ENCODE measurements at regions not wholly inside any gene's neighbourhood (a gene's known extent, or its start where the extent isn't known, plus 50 kb on each side); places are given as distances from the start of the nearest gene placed in this dataset.

- Mint-ChIP-seq H3K27me3 (ENCODE audit: unreplicated experiment) (peaks cover 86% of the 10 kb centered on the region), H3K36me3 (ENCODE audit: insufficient read depth, unreplicated experiment) (no peaks in the 10 kb centered on the region), H3K27ac (ENCODE audit: unreplicated experiment) (no peak overlapping the region), H3K4me3 (ENCODE audit: low read depth, unreplicated experiment) (no peak overlapping the region), H3K4me1 (ENCODE audit: low read depth, unreplicated experiment) (no peaks in the 10 kb centered on the region), H3K9me3 (ENCODE audit: low read depth, unreplicated experiment) (no peaks in the 10 kb centered on the region)
- CTCF ChIA-PET = no interaction called here
- DNase-seq = no peak
- TF ChIP-seq CTCF (IDR thresholded peaks at IDR 0.05; ENCODE audit: unreplicated experiment) = no peak
- BruUV-seq (replicated peaks) = no TSS peak
- intact Hi-C loops (cut with micrococcal nuclease; ENCODE audit: unreplicated experiment) = no loop called here
Observed at GRCh38 chr11:123364080-123364479, 66.0 kb upstream of the GRAMD1B start.

- Mint-ChIP-seq H3K27me3 (ENCODE audit: unreplicated experiment) (peaks cover 84% of the 10 kb centered on the region), H3K36me3 (ENCODE audit: insufficient read depth, unreplicated experiment) (no peaks in the 10 kb centered on the region), H3K4me1 (ENCODE audit: low read depth, unreplicated experiment) (no peaks in the 10 kb centered on the region), H3K27ac (ENCODE audit: unreplicated experiment) (no peak overlapping the region), H3K9me3 (ENCODE audit: low read depth, unreplicated experiment) (no peaks in the 10 kb centered on the region), H3K4me3 (ENCODE audit: low read depth, unreplicated experiment) (no peak overlapping the region)
- TF ChIP-seq CTCF (IDR thresholded peaks at IDR 0.05; ENCODE audit: unreplicated experiment) = no peak
- intact Hi-C loops (cut with micrococcal nuclease; ENCODE audit: unreplicated experiment) = no loop called here
- CTCF ChIA-PET = no interaction called here
- DNase-seq = no peak
- no TSS peak for BruUV-seq (replicated peaks)
Observed at GRCh38 chr11:123363556-123363955, 66.5 kb upstream of the GRAMD1B start.

GRCh38 chr11:123362941-123363340 is 67.1 kb upstream of the GRAMD1B start:
- Mint-ChIP-seq H3K4me1 (ENCODE audit: low read depth, unreplicated experiment) (no peaks in the 10 kb centered on the region), H3K27me3 (ENCODE audit: unreplicated experiment) (peaks cover 84% of the 10 kb centered on the region), H3K27ac (ENCODE audit: unreplicated experiment) (no peak overlapping the region), H3K4me3 (ENCODE audit: low read depth, unreplicated experiment) (no peak overlapping the region), H3K36me3 (ENCODE audit: insufficient read depth, unreplicated experiment) (no peaks in the 10 kb centered on the region), H3K9me3 (ENCODE audit: low read depth, unreplicated experiment) (no peaks in the 10 kb centered on the region)
- no TSS peak for BruUV-seq (replicated peaks)
- DNase-seq = no peak
- CTCF ChIA-PET = no interaction called here
- no peak for TF ChIP-seq CTCF (IDR thresholded peaks at IDR 0.05; ENCODE audit: unreplicated experiment)
- intact Hi-C loops (cut with micrococcal nuclease; ENCODE audit: unreplicated experiment) = no loop called here

GRCh38 chr11:123362186-123362585 is 67.9 kb upstream of the GRAMD1B start:
- Mint-ChIP-seq H3K27ac (ENCODE audit: unreplicated experiment) (no peak overlapping the region), H3K4me1 (ENCODE audit: low read depth, unreplicated experiment) (no peaks in the 10 kb centered on the region), H3K9me3 (ENCODE audit: low read depth, unreplicated experiment) (no peaks in the 10 kb centered on the region), H3K4me3 (ENCODE audit: low read depth, unreplicated experiment) (no peak overlapping the region), H3K36me3 (ENCODE audit: insufficient read depth, unreplicated experiment) (no peaks in the 10 kb centered on the region), H3K27me3 (ENCODE audit: unreplicated experiment) (peaks cover 84% of the 10 kb centered on the region)
- no peak for DNase-seq
- no peak for TF ChIP-seq CTCF (IDR thresholded peaks at IDR 0.05; ENCODE audit: unreplicated experiment)
- intact Hi-C loops (cut with micrococcal nuclease; ENCODE audit: unreplicated experiment) = no loop called here
- BruUV-seq (replicated peaks) = no TSS peak
- CTCF ChIA-PET = no interaction called here

- H3K27ac Mint-ChIP-seq (ENCODE audit: unreplicated experiment) = no peak overlapping the region
- TF ChIP-seq CTCF (IDR thresholded peaks at IDR 0.05; ENCODE audit: unreplicated experiment) = no peak
- H3K4me1 Mint-ChIP-seq (ENCODE audit: low read depth, unreplicated experiment) = no peaks in the 10 kb centered on the region
- CTCF ChIA-PET = no interaction called here
- no TSS peak for BruUV-seq (replicated peaks)
- H3K9me3 Mint-ChIP-seq (ENCODE audit: low read depth, unreplicated experiment) = no peaks in the 10 kb centered on the region
- H3K27me3 Mint-ChIP-seq (ENCODE audit: unreplicated experiment) = peaks cover 84% of the 10 kb centered on the region
- no peak overlapping the region for H3K4me3 Mint-ChIP-seq (ENCODE audit: low read depth, unreplicated experiment)
- DNase-seq = no peak
- H3K36me3 Mint-ChIP-seq (ENCODE audit: insufficient read depth, unreplicated experiment) = no peaks in the 10 kb centered on the region
- intact Hi-C loops (cut with micrococcal nuclease; ENCODE audit: unreplicated experiment) = no loop called here
Observed at GRCh38 chr11:123361110-123361509, 69.0 kb upstream of the GRAMD1B start.
